ENCODE measurements at regions not wholly inside any gene's neighbourhood (a gene's known extent, or its start where the extent isn't known, plus 50 kb on each side); places are given as distances from the start of the nearest gene placed in this dataset.

- H3K4me3 ChIP-seq (ENCODE audit: low read depth, low read length): no peak overlapping the region
- no peak overlapping the region for H3K27ac ChIP-seq (ENCODE audit: low read depth, low read length)
- H3K36me3 ChIP-seq (ENCODE audit: control insufficient read depth, insufficient read depth, low read length): no peaks in the 10 kb centered on the region
- no peaks in the 10 kb centered on the region for H3K27me3 ChIP-seq (ENCODE audit: control insufficient read depth, insufficient read depth, low read length)
- no peaks in the 10 kb centered on the region for H3K4me1 ChIP-seq (ENCODE audit: control insufficient read depth, insufficient read depth, low read length)
- no peaks in the 10 kb centered on the region for H3K9me3 ChIP-seq (ENCODE audit: control insufficient read depth, insufficient read depth, low read length)
- peak in 1 of 6 donors; percentile 11 for DNase-seq (ENCODE audit: low read depth in 4 of 6, low spot score in 6 of 6)
- no CpG with 5 or more reads among the region's 2 CpGs for WGBS (ENCODE audit: insufficient coverage)
These were observed 121.7 kb upstream of the USP15 start for GRCh38 chr12:62138527-62138926.

- H3K27ac ChIP-seq (ENCODE audit: low read depth, low read length): no peak overlapping the region
- H3K4me3 ChIP-seq (ENCODE audit: low read depth, low read length): no peak overlapping the region
- no peak for DNase-seq (ENCODE audit: low read depth in 4 of 6, low spot score in 6 of 6)
- 67% methylated on average over 1 of the region's 3 CpGs for WGBS (ENCODE audit: insufficient coverage)
- H3K9me3 ChIP-seq (ENCODE audit: control insufficient read depth, insufficient read depth, low read length): peaks cover 1% of the 10 kb centered on the region
- H3K27me3 ChIP-seq (ENCODE audit: control insufficient read depth, insufficient read depth, low read length): no peaks in the 10 kb centered on the region
- H3K4me1 ChIP-seq (ENCODE audit: control insufficient read depth, insufficient read depth, low read length): no peaks in the 10 kb centered on the region
- no peaks in the 10 kb centered on the region for H3K36me3 ChIP-seq (ENCODE audit: control insufficient read depth, insufficient read depth, low read length)
These were observed 113.9 kb upstream of the USP15 start for GRCh38 chr12:62146318-62146717.

GRCh38 chr12:62158013-62158412 lies 102.2 kb upstream of the USP15 start:
- H3K4me1 ChIP-seq (ENCODE audit: control insufficient read depth, insufficient read depth, low read length): no peaks in the 10 kb centered on the region
- no peak for DNase-seq (ENCODE audit: low read depth in 4 of 6, low spot score in 6 of 6)

GRCh38 chr12:62158461-62159360 lies 101.5 kb upstream of the USP15 start:
- Histone ChIP-seq H3K36me3 (ENCODE audit: control insufficient read depth, insufficient read depth, low read length) (no peaks in the 10 kb centered on the region), H3K4me3 (ENCODE audit: low read depth, low read length) (no peak overlapping the region), H3K27ac (ENCODE audit: low read depth, low read length) (no peak overlapping the region), H3K9me3 (ENCODE audit: control insufficient read depth, insufficient read depth, low read length) (no peaks in the 10 kb centered on the region), H3K4me1 (ENCODE audit: control insufficient read depth, insufficient read depth, low read length) (no peaks in the 10 kb centered on the region), H3K27me3 (ENCODE audit: control insufficient read depth, insufficient read depth, low read length) (no peaks in the 10 kb centered on the region)
- no peak for DNase-seq (ENCODE audit: low read depth in 4 of 6, low spot score in 6 of 6)
- WGBS (ENCODE audit: insufficient coverage): 38% methylated on average over 2 of the region's 5 CpGs

More at GRCh38 chr12:62158013-62158412, 102.2 kb upstream of the USP15 start:
- H3K36me3 ChIP-seq (ENCODE audit: control insufficient read depth, insufficient read depth, low read length): no peaks in the 10 kb centered on the region
- H3K9me3 ChIP-seq (ENCODE audit: control insufficient read depth, insufficient read depth, low read length): no peaks in the 10 kb centered on the region
- H3K27ac ChIP-seq (ENCODE audit: low read depth, low read length): no peak overlapping the region
- H3K27me3 ChIP-seq (ENCODE audit: control insufficient read depth, insufficient read depth, low read length): no peaks in the 10 kb centered on the region
- H3K4me3 ChIP-seq (ENCODE audit: low read depth, low read length): no peak overlapping the region

- H3K27me3 ChIP-seq (ENCODE audit: control insufficient read depth, insufficient read depth, low read length): no peaks in the 10 kb centered on the region
- no peak overlapping the region for H3K27ac ChIP-seq (ENCODE audit: low read depth, low read length)
- H3K4me3 ChIP-seq (ENCODE audit: low read depth, low read length): no peak overlapping the region
- no peaks in the 10 kb centered on the region for H3K36me3 ChIP-seq (ENCODE audit: control insufficient read depth, insufficient read depth, low read length)
- no CpG with 5 or more reads among the region's 2 CpGs for WGBS (ENCODE audit: insufficient coverage)
- no peaks in the 10 kb centered on the region for H3K9me3 ChIP-seq (ENCODE audit: control insufficient read depth, insufficient read depth, low read length)
- H3K4me1 ChIP-seq (ENCODE audit: control insufficient read depth, insufficient read depth, low read length): no peaks in the 10 kb centered on the region
- DNase-seq (ENCODE audit: low read depth in 4 of 6, low spot score in 6 of 6): no peak
These were observed 98.0 kb upstream of the USP15 start for GRCh38 chr12:62162214-62162613.

GRCh38 chr12:62163368-62163767 lies 96.8 kb upstream of the USP15 start:
- Histone ChIP-seq H3K27me3 (ENCODE audit: control insufficient read depth, insufficient read depth, low read length) (no peaks in the 10 kb centered on the region), H3K9me3 (ENCODE audit: control insufficient read depth, insufficient read depth, low read length) (no peaks in the 10 kb centered on the region), H3K4me3 (ENCODE audit: low read depth, low read length) (no peak overlapping the region), H3K36me3 (ENCODE audit: control insufficient read depth, insufficient read depth, low read length) (no peaks in the 10 kb centered on the region), H3K4me1 (ENCODE audit: control insufficient read depth, insufficient read depth, low read length) (no peaks in the 10 kb centered on the region), H3K27ac (ENCODE audit: low read depth, low read length) (no peak overlapping the region)
- no peak for DNase-seq (ENCODE audit: low read depth in 4 of 6, low spot score in 6 of 6)
- WGBS (ENCODE audit: insufficient coverage): no CpG with 5 or more reads among the region's 1 CpG

GRCh38 chr12:62164036-62164435 lies 96.2 kb upstream of the USP15 start:
- Histone ChIP-seq H3K9me3 (ENCODE audit: control insufficient read depth, insufficient read depth, low read length) (no peaks in the 10 kb centered on the region), H3K27ac (ENCODE audit: low read depth, low read length) (no peak overlapping the region), H3K27me3 (ENCODE audit: control insufficient read depth, insufficient read depth, low read length) (no peaks in the 10 kb centered on the region), H3K4me3 (ENCODE audit: low read depth, low read length) (no peak overlapping the region), H3K36me3 (ENCODE audit: control insufficient read depth, insufficient read depth, low read length) (no peaks in the 10 kb centered on the region), H3K4me1 (ENCODE audit: control insufficient read depth, insufficient read depth, low read length) (no peaks in the 10 kb centered on the region)
- DNase-seq (ENCODE audit: low read depth in 4 of 6, low spot score in 6 of 6): no peak
- WGBS (ENCODE audit: insufficient coverage): no CpG with 5 or more reads among the region's 4 CpGs

- Histone ChIP-seq H3K4me3 (ENCODE audit: low read depth, low read length) (no peak overlapping the region), H3K36me3 (ENCODE audit: control insufficient read depth, insufficient read depth, low read length) (no peaks in the 10 kb centered on the region), H3K27ac (ENCODE audit: low read depth, low read length) (no peak overlapping the region), H3K4me1 (ENCODE audit: control insufficient read depth, insufficient read depth, low read length) (no peaks in the 10 kb centered on the region), H3K27me3 (ENCODE audit: control insufficient read depth, insufficient read depth, low read length) (no peaks in the 10 kb centered on the region), H3K9me3 (ENCODE audit: control insufficient read depth, insufficient read depth, low read length) (no peaks in the 10 kb centered on the region)
- WGBS (ENCODE audit: insufficient coverage): 89% methylated on average over 2 of the region's 2 CpGs
- DNase-seq (ENCODE audit: low read depth in 4 of 6, low spot score in 6 of 6): no peak
These were observed 93.7 kb upstream of the USP15 start for GRCh38 chr12:62166525-62166924.

GRCh38 chr12:62168411-62168810 lies 91.8 kb upstream of the USP15 start:
- Histone ChIP-seq H3K36me3 (ENCODE audit: control insufficient read depth, insufficient read depth, low read length) (no peaks in the 10 kb centered on the region), H3K27me3 (ENCODE audit: control insufficient read depth, insufficient read depth, low read length) (no peaks in the 10 kb centered on the region), H3K9me3 (ENCODE audit: control insufficient read depth, insufficient read depth, low read length) (no peaks in the 10 kb centered on the region), H3K4me1 (ENCODE audit: control insufficient read depth, insufficient read depth, low read length) (no peaks in the 10 kb centered on the region), H3K27ac (ENCODE audit: low read depth, low read length) (no peak overlapping the region), H3K4me3 (ENCODE audit: low read depth, low read length) (no peak overlapping the region)
- no peak for DNase-seq (ENCODE audit: low read depth in 4 of 6, low spot score in 6 of 6)
- WGBS (ENCODE audit: insufficient coverage): 100% methylated on average over 1 of the region's 2 CpGs

- 100% methylated on average over 1 of the region's 1 CpG for WGBS (ENCODE audit: insufficient coverage)
- no peak for DNase-seq (ENCODE audit: low read depth in 4 of 6, low spot score in 6 of 6)
These were observed 90.0 kb upstream of the USP15 start for GRCh38 chr12:62170241-62170640.

More at GRCh38 chr12:62170241-62170640, 90.0 kb upstream of the USP15 start:
- Histone ChIP-seq H3K9me3 (ENCODE audit: control insufficient read depth, insufficient read depth, low read length) (no peaks in the 10 kb centered on the region), H3K4me1 (ENCODE audit: control insufficient read depth, insufficient read depth, low read length) (no peaks in the 10 kb centered on the region), H3K4me3 (ENCODE audit: low read depth, low read length) (no peak overlapping the region), H3K36me3 (ENCODE audit: control insufficient read depth, insufficient read depth, low read length) (no peaks in the 10 kb centered on the region), H3K27ac (ENCODE audit: low read depth, low read length) (no peak overlapping the region), H3K27me3 (ENCODE audit: control insufficient read depth, insufficient read depth, low read length) (no peaks in the 10 kb centered on the region)
